IPS-18c (cell line): ENCODE measurements at regions not wholly inside any gene's neighbourhood (a gene's known extent, or its start where the extent isn't known, plus 50 kb on each side); places are given as distances from the start of the nearest gene placed in this dataset.

Experiments used
- H3K4me3 ChIP-seq: 2 replicates; pipeline ENCODE4 v1.7.0; 2013; ENCODE audit warnings: low read depth, mild to moderate bottlenecking, low read length, moderate library complexity; ENCODE audit not compliant: insufficient read depth
- H3K9me3 ChIP-seq: one replicate; pipeline ENCODE4 v1.6.1; 2013; ENCODE audit warnings: mild to moderate bottlenecking, low read length, moderate library complexity; ENCODE audit not compliant: control insufficient read depth, insufficient read depth

- H3K4me3 ChIP-seq, result no peak overlapping the region
Measured at GRCh38 chr2:16318051-16318450, 347.6 kb downstream of the CYRIA start.

GRCh38 chr2:16317211-16317830 is 348.3 kb downstream of the CYRIA start:
- no peak overlapping the region for H3K4me3 ChIP-seq
- H3K9me3 ChIP-seq, result peaks cover 2% of the 10 kb centered on the region

More at GRCh38 chr2:16318051-16318450, 347.6 kb downstream of the CYRIA start:
- H3K9me3 ChIP-seq, result peaks cover 2% of the 10 kb centered on the region

GRCh38 chr2:16316456-16317210 is 349.0 kb downstream of the CYRIA start:
- peaks cover 2% of the 10 kb centered on the region for H3K9me3 ChIP-seq

GRCh38 chr2:16315908-16316307 is 349.7 kb downstream of the CYRIA start:
- H3K9me3 ChIP-seq, result peaks cover 2% of the 10 kb centered on the region
- H3K4me3 ChIP-seq, result no peak overlapping the region

More at GRCh38 chr2:16316456-16317210, 349.0 kb downstream of the CYRIA start:
- no peak overlapping the region for H3K4me3 ChIP-seq

GRCh38 chr2:16315458-16315835 is 350.2 kb downstream of the CYRIA start:
- no peak overlapping the region for H3K4me3 ChIP-seq
- peaks cover 2% of the 10 kb centered on the region for H3K9me3 ChIP-seq

GRCh38 chr2:16314691-16315457 is 350.8 kb downstream of the CYRIA start:
- Histone ChIP-seq H3K4me3 (no peak overlapping the region), H3K9me3 (peaks cover 2% of the 10 kb centered on the region)

- no peak overlapping the region for H3K4me3 ChIP-seq
- peaks cover 2% of the 10 kb centered on the region for H3K9me3 ChIP-seq
Measured at GRCh38 chr2:16314001-16314400, 351.6 kb downstream of the CYRIA start.

- peaks cover 2% of the 10 kb centered on the region for H3K9me3 ChIP-seq
- no peak overlapping the region for H3K4me3 ChIP-seq
Measured at GRCh38 chr2:16313235-16313975, 352.2 kb downstream of the CYRIA start.

GRCh38 chr2:16312771-16313170 is 352.9 kb downstream of the CYRIA start:
- Histone ChIP-seq H3K9me3 (peaks cover 2% of the 10 kb centered on the region), H3K4me3 (no peak overlapping the region)

GRCh38 chr2:16311521-16312440 is 353.9 kb downstream of the CYRIA start:
- H3K9me3 ChIP-seq, result peaks cover 2% of the 10 kb centered on the region
- no peak overlapping the region for H3K4me3 ChIP-seq

GRCh38 chr2:16308816-16309215 is 356.8 kb downstream of the CYRIA start:
- no peak overlapping the region for H3K4me3 ChIP-seq
- H3K9me3 ChIP-seq, result no peaks in the 10 kb centered on the region

- Histone ChIP-seq H3K4me3 (no peak overlapping the region), H3K9me3 (no peaks in the 10 kb centered on the region)
Measured at GRCh38 chr2:16304876-16305590, 360.6 kb downstream of the CYRIA start.

GRCh38 chr2:16303761-16304160 is 361.9 kb downstream of the CYRIA start:
- H3K4me3 ChIP-seq, result no peak overlapping the region

GRCh38 chr2:16303273-16303577 is 362.4 kb downstream of the CYRIA start:
- Histone ChIP-seq H3K9me3 (no peaks in the 10 kb centered on the region), H3K4me3 (no peak overlapping the region)

More at GRCh38 chr2:16303761-16304160, 361.9 kb downstream of the CYRIA start:
- no peaks in the 10 kb centered on the region for H3K9me3 ChIP-seq

- H3K9me3 ChIP-seq, result no peaks in the 10 kb centered on the region
- no peak overlapping the region for H3K4me3 ChIP-seq
Measured at GRCh38 chr2:16302431-16303272, 362.3 kb downstream of the MYCN start.
